Liver (tissue), 8 donors: ENCODE measurements at regions not wholly inside any gene's neighbourhood (a gene's known extent, or its start where the extent isn't known, plus 50 kb on each side); places are given as distances from the start of the nearest gene placed in this dataset.

Experiments
- DNase-seq: peaks from one replicate; pipeline ENCODE4 v3.0.0-alpha.2; 2017; ENCODE audit warnings: low spot score
- H3K27ac ChIP-seq, 2 donors: one replicate each; pipeline ENCODE4 v1.7.0; 2013; ENCODE audit warnings: inconsistent platforms in 2 of 2, low read length in 2 of 2, control low read depth in 1 of 2, low read depth in 1 of 2, mild to moderate bottlenecking in 1 of 2
- H3K27me3 ChIP-seq, 4 donors: one replicate each; pipeline versions ENCODE4 v1.6.1 to v1.7.0; 2013; ENCODE audit warnings: low read length in 3 of 4, inconsistent platforms in 1 of 4, mild to moderate bottlenecking in 1 of 4, moderate library complexity in 1 of 4; ENCODE audit not compliant: control insufficient read depth in 4 of 4, insufficient read depth in 4 of 4
- H3K36me3 ChIP-seq, 4 donors: one replicate each; pipeline versions ENCODE4 v1.6.1 to v1.7.0; 2013; ENCODE audit warnings: low read length in 3 of 4, mild to moderate bottlenecking in 3 of 4, low read depth in 1 of 4, moderate library complexity in 1 of 4; ENCODE audit not compliant: control insufficient read depth in 4 of 4, insufficient read depth in 3 of 4
- H3K4me1 ChIP-seq, 4 donors: one replicate each; pipeline versions ENCODE4 v1.6.1 to v1.7.0; 2013; ENCODE audit warnings: low read length in 3 of 4, mild to moderate bottlenecking in 3 of 4, moderate library complexity in 1 of 4; ENCODE audit not compliant: control insufficient read depth in 4 of 4, insufficient read depth in 4 of 4
- H3K4me3 ChIP-seq, 3 donors: one replicate each; pipeline versions ENCODE4 v1.6.1 to v1.7.0; 2013; ENCODE audit warnings: low read length in 3 of 3, control low read depth in 1 of 3, low read depth in 1 of 3, mild to moderate bottlenecking in 1 of 3
- H3K9ac ChIP-seq, 2 donors: one replicate each; pipeline ENCODE4 v1.7.0; 2013; ENCODE audit warnings: low read length in 2 of 2, mild to moderate bottlenecking in 2 of 2, moderate library complexity in 2 of 2, control low read depth in 1 of 2, low read depth in 1 of 2
- H3K9me3 ChIP-seq, 4 donors: one replicate each; pipeline versions ENCODE4 v1.6.1 to v1.7.0; 2013; ENCODE audit warnings: low read length in 3 of 4; ENCODE audit not compliant: control insufficient read depth in 4 of 4
- ATF3 ChIP-seq: IDR thresholded peaks from 2 replicates; pipeline ENCODE4 v1.6.1; 2016; ENCODE audit warnings: antibody characterized with exemption
- EGR1 ChIP-seq, 2 donors: IDR thresholded peaks; 2 replicates each; pipeline ENCODE4 v1.6.1; 2016 to 2018; ENCODE audit warnings: antibody characterized with exemption in 2 of 2, low read depth in 2 of 2
- FOXA1 ChIP-seq: IDR thresholded peaks from 2 replicates; pipeline ENCODE4 v1.6.1; 2016; ENCODE audit warnings: antibody characterized with exemption
- FOXA2 ChIP-seq: IDR thresholded peaks from 2 replicates; pipeline ENCODE4 v1.6.1; 2016; ENCODE audit warnings: antibody characterized with exemption
- GABPA ChIP-seq, 2 donors: IDR thresholded peaks in 1 of 2; conservative IDR thresholded peaks in 1 of 2; 2 replicates each; pipeline ENCODE4 v1.6.1; 2016; ENCODE audit warnings: antibody characterized with exemption in 2 of 2, mild to moderate bottlenecking in 1 of 2, moderate library complexity in 1 of 2
- HNF4A ChIP-seq, 2 donors: conservative IDR thresholded peaks; 2 replicates each; pipeline ENCODE4 v1.6.1; 2016; ENCODE audit warnings: antibody characterized with exemption in 2 of 2, mild to moderate bottlenecking in 2 of 2
- HNF4G ChIP-seq: IDR thresholded peaks from 2 replicates; pipeline ENCODE4 v1.6.1; 2016; ENCODE audit warnings: antibody characterized with exemption
- JUND ChIP-seq, 2 donors: IDR thresholded peaks; 2 replicates each; pipeline ENCODE4 v1.6.1; 2016; ENCODE audit warnings: antibody characterized with exemption in 2 of 2
- MAX ChIP-seq: IDR thresholded peaks from 2 replicates; pipeline ENCODE4 v1.6.1; 2016; ENCODE audit warnings: antibody characterized with exemption
- NR2F2 ChIP-seq: IDR thresholded peaks from 2 replicates; pipeline ENCODE4 v1.6.1; 2016; ENCODE audit warnings: antibody characterized with exemption
- RAD21 ChIP-seq, 2 donors: IDR thresholded peaks; 2 replicates each; pipeline ENCODE4 v1.6.1; 2016; ENCODE audit warnings: antibody characterized with exemption in 2 of 2, mild to moderate bottlenecking in 2 of 2
- REST ChIP-seq: IDR thresholded peaks from 2 replicates; pipeline ENCODE4 v1.6.1; 2016; ENCODE audit warnings: antibody characterized with exemption, mild to moderate bottlenecking
- RXRA ChIP-seq, 2 donors: IDR thresholded peaks; 2 replicates each; pipeline ENCODE4 v1.6.1; 2017 to 2018; ENCODE audit warnings: antibody characterized with exemption in 2 of 2, mild to moderate bottlenecking in 1 of 2
- SP1 ChIP-seq: IDR thresholded peaks from 2 replicates; pipeline ENCODE4 v1.6.1; 2018; ENCODE audit warnings: antibody characterized with exemption, mild to moderate bottlenecking
- TAF1 ChIP-seq: conservative IDR thresholded peaks from 2 replicates; pipeline ENCODE4 v1.6.1; 2016; ENCODE audit warnings: antibody characterized with exemption, mild to moderate bottlenecking
- YY1 ChIP-seq: IDR thresholded peaks from 2 replicates; pipeline ENCODE4 v1.6.1; 2016; ENCODE audit warnings: antibody characterized with exemption, mild to moderate bottlenecking
- ZBTB33 ChIP-seq: IDR thresholded peaks from 2 replicates; pipeline ENCODE4 v1.6.1; 2016; ENCODE audit warnings: antibody characterized with exemption
- WGBS: extraction: QIAGEN DNeasy Blood & Tissue Kit; methylation state at CpG from one replicate; pipeline ENCODE4 v1.1.7; 2013; 5-methylcytosine and 5-hydroxymethylcytosine counted together
- TF ChIP-seq, protein P1 (sequence below): fragments of 150-350 bp; IDR thresholded peaks from 2 replicates; pipeline ENCODE4 v1.5.1; 2017; ENCODE audit warnings: improper control_type of control experiment, low read depth, low read length; ENCODE audit not compliant: missing input control
- donor health status: healthy.
- donor health status: healthy.
- donor health status: healthy.
- donor health status: healthy.
- donor health status: healthy.

GRCh38 chr6:44776344-44776743, 388.8 kb downstream of the CDC5L start (continued):
- no peak for TF ChIP-seq EGR1 (IDR thresholded peaks at IDR 0.05; ENCODE audit: low read depth in 2 of 2)
- TF ChIP-seq FOXA2 = no peak
- TF ChIP-seq NR2F2 = no peak

GRCh38 chr6:44778513-44778912, 391.0 kb downstream of the CDC5L start:
- H3K9ac ChIP-seq = no peak overlapping the region
- TF ChIP-seq SP1 (no peak), NR2F2 (no peak), HNF4G (no peak), FOXA2 (no peak), YY1 (no peak), ZBTB33 (no peak), REST (no peak), RXRA (IDR thresholded peaks at IDR 0.05) (no peak), ATF3 (no peak), MAX (no peak), GABPA (IDR thresholded peaks at IDR 0.05 in 1 of 2, conservative IDR thresholded peaks at IDR 0.05 in 1 of 2) (no peak), RAD21 (IDR thresholded peaks at IDR 0.05) (no peak), TAF1 (no peak), JUND (IDR thresholded peaks at IDR 0.05) (no peak), EGR1 (IDR thresholded peaks at IDR 0.05; ENCODE audit: low read depth in 2 of 2) (no peak), HNF4A (conservative IDR thresholded peaks at IDR 0.05) (no peak), FOXA1 (no peak)
- TF ChIP-seq, protein P1, sequence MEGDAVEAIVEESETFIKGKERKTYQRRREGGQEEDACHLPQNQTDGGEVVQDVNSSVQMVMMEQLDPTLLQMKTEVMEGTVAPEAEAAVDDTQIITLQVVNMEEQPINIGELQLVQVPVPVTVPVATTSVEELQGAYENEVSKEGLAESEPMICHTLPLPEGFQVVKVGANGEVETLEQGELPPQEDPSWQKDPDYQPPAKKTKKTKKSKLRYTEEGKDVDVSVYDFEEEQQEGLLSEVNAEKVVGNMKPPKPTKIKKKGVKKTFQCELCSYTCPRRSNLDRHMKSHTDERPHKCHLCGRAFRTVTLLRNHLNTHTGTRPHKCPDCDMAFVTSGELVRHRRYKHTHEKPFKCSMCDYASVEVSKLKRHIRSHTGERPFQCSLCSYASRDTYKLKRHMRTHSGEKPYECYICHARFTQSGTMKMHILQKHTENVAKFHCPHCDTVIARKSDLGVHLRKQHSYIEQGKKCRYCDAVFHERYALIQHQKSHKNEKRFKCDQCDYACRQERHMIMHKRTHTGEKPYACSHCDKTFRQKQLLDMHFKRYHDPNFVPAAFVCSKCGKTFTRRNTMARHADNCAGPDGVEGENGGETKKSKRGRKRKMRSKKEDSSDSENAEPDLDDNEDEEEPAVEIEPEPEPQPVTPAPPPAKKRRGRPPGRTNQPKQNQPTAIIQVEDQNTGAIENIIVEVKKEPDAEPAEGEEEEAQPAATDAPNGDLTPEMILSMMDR = no peak

More at GRCh38 chr6:44778513-44778912, 391.0 kb downstream of the CDC5L start:
- 96% methylated on average over 1 of the region's 1 CpG for WGBS
- Histone ChIP-seq H3K4me1 (no peaks in the 10 kb centered on the region), H3K36me3 (no peaks in the 10 kb centered on the region), H3K27me3 (no peaks in the 10 kb centered on the region), H3K27ac (no peak overlapping the region), H3K9me3 (no peaks in the 10 kb centered on the region), H3K4me3 (no peak overlapping the region)
- DNase-seq = no peak
